ENCODE measurements at regions not wholly inside any gene's neighbourhood (a gene's known extent, or its start where the extent isn't known, plus 50 kb on each side); places are given as distances from the start of the nearest gene placed in this dataset.

DNA sequence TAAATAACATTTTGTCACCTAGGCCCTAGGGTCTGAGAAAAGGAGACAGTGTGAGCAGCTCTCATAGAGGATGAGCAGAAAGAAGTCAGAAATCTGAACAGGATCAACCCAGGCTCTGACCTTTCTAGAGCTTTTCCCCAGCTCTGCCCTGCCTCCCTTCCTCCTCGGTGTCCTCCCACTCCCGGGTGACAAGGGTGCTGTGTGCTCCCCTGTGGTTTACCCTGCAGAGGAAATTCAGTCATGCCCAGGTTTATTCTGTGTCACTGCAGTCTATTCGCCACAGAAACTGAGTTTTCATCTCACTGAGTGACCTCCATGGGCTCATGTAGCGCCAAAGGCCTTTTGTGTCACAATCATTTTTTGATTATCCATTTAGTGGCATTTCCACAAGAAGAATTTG lies 76.6 kb downstream of the IL12A start:
- H3K27ac ChIP-seq: no peak overlapping the region
- DNase-seq: no peak
- no peaks in the 10 kb centered on the region for H3K9me3 ChIP-seq
- H3K4me1 ChIP-seq: no peaks in the 10 kb centered on the region
- H3K4me3 ChIP-seq: no peak overlapping the region
- no peaks in the 10 kb centered on the region for H3K36me3 ChIP-seq
- TF ChIP-seq POLR2A (IDR thresholded peaks at IDR 0.05): no peak
- TF ChIP-seq, protein P1, sequence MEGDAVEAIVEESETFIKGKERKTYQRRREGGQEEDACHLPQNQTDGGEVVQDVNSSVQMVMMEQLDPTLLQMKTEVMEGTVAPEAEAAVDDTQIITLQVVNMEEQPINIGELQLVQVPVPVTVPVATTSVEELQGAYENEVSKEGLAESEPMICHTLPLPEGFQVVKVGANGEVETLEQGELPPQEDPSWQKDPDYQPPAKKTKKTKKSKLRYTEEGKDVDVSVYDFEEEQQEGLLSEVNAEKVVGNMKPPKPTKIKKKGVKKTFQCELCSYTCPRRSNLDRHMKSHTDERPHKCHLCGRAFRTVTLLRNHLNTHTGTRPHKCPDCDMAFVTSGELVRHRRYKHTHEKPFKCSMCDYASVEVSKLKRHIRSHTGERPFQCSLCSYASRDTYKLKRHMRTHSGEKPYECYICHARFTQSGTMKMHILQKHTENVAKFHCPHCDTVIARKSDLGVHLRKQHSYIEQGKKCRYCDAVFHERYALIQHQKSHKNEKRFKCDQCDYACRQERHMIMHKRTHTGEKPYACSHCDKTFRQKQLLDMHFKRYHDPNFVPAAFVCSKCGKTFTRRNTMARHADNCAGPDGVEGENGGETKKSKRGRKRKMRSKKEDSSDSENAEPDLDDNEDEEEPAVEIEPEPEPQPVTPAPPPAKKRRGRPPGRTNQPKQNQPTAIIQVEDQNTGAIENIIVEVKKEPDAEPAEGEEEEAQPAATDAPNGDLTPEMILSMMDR (IDR thresholded peaks at IDR 0.05): no peak
- intact Hi-C loops (cut with DNase I; ENCODE audit: low total_unique reads): no loop called here
- no peaks in the 10 kb centered on the region for H3K27me3 ChIP-seq

DNA sequence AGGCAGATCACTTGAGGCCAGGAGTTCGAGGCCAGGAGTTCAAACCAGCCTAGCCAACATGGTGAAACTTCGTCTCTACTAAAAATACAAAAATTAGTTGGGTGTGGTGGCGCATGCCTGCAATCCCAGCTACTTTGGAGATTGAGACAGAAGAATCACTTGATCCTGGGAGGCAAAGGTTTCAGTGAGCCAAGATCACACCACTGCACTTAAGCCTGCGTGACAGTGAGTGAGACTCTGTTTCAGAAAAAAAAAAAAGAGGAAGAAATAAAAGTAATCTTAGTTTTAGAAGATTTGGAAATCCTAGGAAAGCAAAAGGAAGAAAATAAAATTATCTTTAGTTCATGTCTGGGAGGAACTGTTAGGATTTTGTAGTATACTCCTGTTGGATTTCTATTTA lies 77.2 kb downstream of the IL12A start:
- Histone ChIP-seq H3K27ac (no peak overlapping the region), H3K9me3 (no peaks in the 10 kb centered on the region), H3K36me3 (no peaks in the 10 kb centered on the region), H3K27me3 (no peaks in the 10 kb centered on the region), H3K4me3 (no peak overlapping the region), H3K4me1 (no peaks in the 10 kb centered on the region)
- TF ChIP-seq POLR2A (IDR thresholded peaks at IDR 0.05): no peak
- TF ChIP-seq, protein P1 (IDR thresholded peaks at IDR 0.05): no peak
- no peak for DNase-seq
- intact Hi-C loops (cut with DNase I; ENCODE audit: low total_unique reads): no loop called here

DNA sequence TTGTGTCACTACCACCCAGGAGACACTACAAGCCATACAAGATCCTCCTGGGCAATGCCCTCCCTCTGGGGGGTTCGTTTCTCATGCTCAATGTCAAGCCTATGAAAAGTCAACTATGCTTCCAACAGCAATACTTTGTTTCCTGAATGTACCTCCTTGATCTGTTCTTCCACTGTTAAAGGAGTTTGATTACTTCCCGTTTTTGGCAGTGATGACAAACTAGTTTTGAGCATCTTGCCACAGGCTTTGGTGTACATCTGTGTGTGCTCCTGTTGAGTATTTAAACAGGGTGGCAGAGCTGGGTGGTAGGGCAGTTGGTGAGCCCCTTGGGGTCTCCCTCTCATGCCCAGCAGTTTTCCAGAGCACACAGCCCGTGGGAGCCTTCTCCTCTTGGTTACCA lies 81.4 kb downstream of the IL12A start:
- Histone ChIP-seq H3K9me3 (no peaks in the 10 kb centered on the region), H3K4me3 (no peak overlapping the region), H3K36me3 (no peaks in the 10 kb centered on the region), H3K27me3 (no peaks in the 10 kb centered on the region), H3K27ac (no peak overlapping the region), H3K4me1 (no peaks in the 10 kb centered on the region)
- intact Hi-C loops (cut with DNase I; ENCODE audit: low total_unique reads): no loop called here
- TF ChIP-seq, protein P1 (IDR thresholded peaks at IDR 0.05): no peak
- TF ChIP-seq POLR2A (IDR thresholded peaks at IDR 0.05): no peak
- no peak for DNase-seq

DNA sequence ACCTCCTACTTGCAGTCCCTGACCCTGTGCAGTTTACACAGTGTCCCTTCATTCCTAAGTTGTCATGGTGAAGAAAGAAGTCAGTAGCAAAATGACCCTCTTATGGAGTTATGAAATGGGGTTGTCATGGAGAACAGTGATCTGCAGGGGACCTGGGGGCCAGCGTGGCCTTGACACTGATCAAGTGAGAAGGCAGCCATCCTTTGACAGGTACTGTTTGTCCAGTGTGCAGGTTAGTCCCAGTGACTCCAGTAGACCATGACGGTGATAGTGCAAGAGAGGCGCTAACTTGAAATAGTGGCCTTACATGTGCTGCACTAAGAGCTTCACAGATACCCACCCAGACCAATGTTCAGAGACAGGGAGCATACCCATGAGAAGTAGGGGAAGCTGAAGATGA lies 87.9 kb downstream of the IL12A start:
- Histone ChIP-seq H3K36me3 (no peaks in the 10 kb centered on the region), H3K4me1 (no peaks in the 10 kb centered on the region), H3K9me3 (no peaks in the 10 kb centered on the region), H3K27ac (no peak overlapping the region), H3K4me3 (no peak overlapping the region), H3K27me3 (no peaks in the 10 kb centered on the region)
- intact Hi-C loops (cut with DNase I; ENCODE audit: low total_unique reads): no loop called here
- DNase-seq: no peak
- no peak for TF ChIP-seq POLR2A (IDR thresholded peaks at IDR 0.05)
- TF ChIP-seq, protein P1 (IDR thresholded peaks at IDR 0.05): no peak

DNA sequence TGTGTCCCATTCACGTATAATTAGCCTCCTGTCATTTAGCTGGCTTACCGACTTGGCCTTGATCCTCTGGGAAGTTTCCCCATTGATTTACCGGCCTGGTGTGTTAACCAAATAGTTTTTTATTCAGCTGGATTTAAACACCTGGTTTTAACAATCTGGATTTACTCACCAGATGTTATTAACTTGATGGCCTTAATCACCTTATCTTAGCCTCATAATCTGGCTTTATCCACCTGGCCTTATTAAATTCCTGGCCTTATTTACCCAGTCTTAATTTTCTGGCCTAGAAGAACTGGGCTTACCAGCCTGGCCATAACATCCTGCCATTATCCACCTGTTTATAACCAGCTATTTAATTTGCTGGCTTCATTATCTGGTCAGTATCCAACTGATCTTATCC lies 89.9 kb downstream of the IL12A start:
- no peak overlapping the region for H3K4me3 ChIP-seq
- DNase-seq: no peak
- no peaks in the 10 kb centered on the region for H3K4me1 ChIP-seq
- H3K36me3 ChIP-seq: no peaks in the 10 kb centered on the region
- intact Hi-C loops (cut with DNase I; ENCODE audit: low total_unique reads): no loop called here
- TF ChIP-seq, protein P1 (IDR thresholded peaks at IDR 0.05): no peak
- no peak for TF ChIP-seq POLR2A (IDR thresholded peaks at IDR 0.05)
- H3K27me3 ChIP-seq: no peaks in the 10 kb centered on the region
- H3K9me3 ChIP-seq: no peaks in the 10 kb centered on the region
- no peak overlapping the region for H3K27ac ChIP-seq

Measured in uterus (tissue), 3 donors.